Body of pancreas (tissue), 4 donors: ENCODE measurements at regions not wholly inside any gene's neighbourhood (a gene's known extent, or its start where the extent isn't known, plus 50 kb on each side); places are given as distances from the start of the nearest gene placed in this dataset.

Source experiments
- POLR2A ChIP-seq, 3 donors: fragments of 450-650 bp; IDR thresholded peaks; one replicate each; pipeline ENCODE4 v1.6.1; 2016; ENCODE audit warnings: antibody characterized with exemption in 3 of 3, mild to moderate bottlenecking in 2 of 3
- TF ChIP-seq, protein P1 (sequence below), 7 experiments: fragments of 450-650 bp in 4 of 7; fragments of 200-600 bp in 3 of 7; sonication (generic) in 3 of 7; IDR thresholded peaks; one replicate each; pipeline ENCODE4 v1.5.1; 2016 to 2019; ENCODE audit warnings: antibody characterized with exemption in 7 of 7

DNA sequence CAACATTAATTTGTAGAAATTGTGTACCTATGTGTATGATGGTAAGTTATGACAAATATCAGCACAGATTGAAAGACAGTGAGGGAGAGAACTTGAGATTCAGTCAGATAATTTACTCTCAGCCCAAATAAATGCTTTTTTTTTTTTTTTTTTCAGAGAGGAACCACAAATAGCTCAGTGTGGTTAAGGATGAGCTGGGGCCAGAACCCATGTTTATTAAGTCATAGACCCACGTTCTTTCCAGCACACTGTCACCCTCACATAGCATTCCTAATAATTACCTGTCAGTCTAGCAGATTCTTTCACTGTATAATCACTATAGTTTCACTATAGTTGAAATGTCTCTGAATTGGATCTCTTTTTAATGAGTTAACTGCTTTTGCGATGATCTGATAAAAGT is 246.1 kb downstream of the ZIC1 start:
- TF ChIP-seq, protein P1, sequence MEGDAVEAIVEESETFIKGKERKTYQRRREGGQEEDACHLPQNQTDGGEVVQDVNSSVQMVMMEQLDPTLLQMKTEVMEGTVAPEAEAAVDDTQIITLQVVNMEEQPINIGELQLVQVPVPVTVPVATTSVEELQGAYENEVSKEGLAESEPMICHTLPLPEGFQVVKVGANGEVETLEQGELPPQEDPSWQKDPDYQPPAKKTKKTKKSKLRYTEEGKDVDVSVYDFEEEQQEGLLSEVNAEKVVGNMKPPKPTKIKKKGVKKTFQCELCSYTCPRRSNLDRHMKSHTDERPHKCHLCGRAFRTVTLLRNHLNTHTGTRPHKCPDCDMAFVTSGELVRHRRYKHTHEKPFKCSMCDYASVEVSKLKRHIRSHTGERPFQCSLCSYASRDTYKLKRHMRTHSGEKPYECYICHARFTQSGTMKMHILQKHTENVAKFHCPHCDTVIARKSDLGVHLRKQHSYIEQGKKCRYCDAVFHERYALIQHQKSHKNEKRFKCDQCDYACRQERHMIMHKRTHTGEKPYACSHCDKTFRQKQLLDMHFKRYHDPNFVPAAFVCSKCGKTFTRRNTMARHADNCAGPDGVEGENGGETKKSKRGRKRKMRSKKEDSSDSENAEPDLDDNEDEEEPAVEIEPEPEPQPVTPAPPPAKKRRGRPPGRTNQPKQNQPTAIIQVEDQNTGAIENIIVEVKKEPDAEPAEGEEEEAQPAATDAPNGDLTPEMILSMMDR (IDR thresholded peaks at IDR 0.05): no peak
- TF ChIP-seq POLR2A (IDR thresholded peaks at IDR 0.05): no peak
